Mucosa of descending colon (tissue), 3 donors: ENCODE measurements at regions not wholly inside any gene's neighbourhood (a gene's known extent, or its start where the extent isn't known, plus 50 kb on each side); places are given as distances from the start of the nearest gene placed in this dataset.
"Not testable (repeated sequence)": the region's sequence is repeated elsewhere in the genome, so short reads cannot be mapped to it uniquely, and the experiment has no call there.

Source experiments
- ATAC-seq: fragments of 200-7000 bp; cut with Tn5 transposase; one replicate; pipeline ENCODE4 v1.9.1; 2020; ENCODE audit warnings: mild to moderate bottlenecking, moderate library complexity
- DNase-seq, 3 donors: peaks; one replicate each; pipeline ENCODE4 v3.0.0-alpha.2; 2020
- H3K36me3 ChIP-seq: fragments of 200-600 bp; one replicate; pipeline ENCODE4 v1.8.0; 2021; ENCODE audit warnings: low read depth, mild to moderate bottlenecking
- H3K4me1 ChIP-seq: fragments of 200-600 bp; one replicate; pipeline ENCODE4 v1.8.0; 2021; ENCODE audit warnings: low read depth, mild to moderate bottlenecking
- H3K4me3 ChIP-seq: fragments of 200-600 bp; one replicate; pipeline ENCODE4 v1.8.0; 2021; ENCODE audit warnings: mild to moderate bottlenecking
- H3K9me3 ChIP-seq: fragments of 200-600 bp; one replicate; pipeline ENCODE4 v1.8.0; 2021; ENCODE audit warnings: mild to moderate bottlenecking
- CTCF ChIP-seq: fragments of 200-600 bp; IDR thresholded peaks from one replicate; pipeline ENCODE4 v1.8.0; 2022; ENCODE audit warnings: antibody characterized with exemption, mild to moderate bottlenecking
- intact Hi-C, 2 donors: fragments of 100-400 bp; cut with DNase I in 1 of 2; cut with micrococcal nuclease in 1 of 2; formaldehyde crosslinking; loops; one replicate each; pipeline versions ENCODE4 v1.11.0 to v1.11.1; 2022; cut with DNase I, micrococcal nuclease
- donor health status: DM: no; HTN: no; CAD: no; lungs with moderate emphysema.
- donor health status: DM: no; HTN: no; CAD: no.
- donor health status: DM: no; HTN: yes; CAD: no.

- Histone ChIP-seq H3K36me3 (no peaks in the 10 kb centered on the region), H3K4me3 (no peak overlapping the region), H3K4me1 (no peaks in the 10 kb centered on the region), H3K9me3 (no peaks in the 10 kb centered on the region)
- no peak for DNase-seq
- no peak for ATAC-seq
- TF ChIP-seq CTCF: no peak
- intact Hi-C loops: no loop called here
Observed at GRCh38 chr7:20479706-20480105, 135.8 kb upstream of the ABCB5 start.

- peaks cover under 1% of the 10 kb centered on the region for H3K9me3 ChIP-seq
- DNase-seq: no peak
- no peak for ATAC-seq
- no peaks in the 10 kb centered on the region for H3K4me1 ChIP-seq
- intact Hi-C loops: no loop called here
- H3K36me3 ChIP-seq: no peaks in the 10 kb centered on the region
- no peak for TF ChIP-seq CTCF
- no peak overlapping the region for H3K4me3 ChIP-seq
Observed at GRCh38 chr7:20482071-20482470, 133.4 kb upstream of the ABCB5 start.

GRCh38 chr7:20484356-20484755, 131.1 kb upstream of the ABCB5 start:
- Histone ChIP-seq H3K36me3 (no peaks in the 10 kb centered on the region), H3K9me3 (peaks cover 23% of the 10 kb centered on the region), H3K4me3 (no peak overlapping the region), H3K4me1 (no peaks in the 10 kb centered on the region)
- no peak for ATAC-seq
- DNase-seq: no peak
- intact Hi-C loops: no loop called here
- no peak for TF ChIP-seq CTCF

GRCh38 chr7:20488850-20489249, 126.6 kb upstream of the ABCB5 start:
- intact Hi-C loops: no loop called here
- TF ChIP-seq CTCF: no peak
- ATAC-seq (no peak), DNase-seq (no peak)
- H3K4me3 ChIP-seq: no peak overlapping the region
- no peaks in the 10 kb centered on the region for H3K36me3 ChIP-seq
- peaks cover 26% of the 10 kb centered on the region for H3K9me3 ChIP-seq
- no peaks in the 10 kb centered on the region for H3K4me1 ChIP-seq

GRCh38 chr7:20491284-20491683, 124.2 kb upstream of the ABCB5 start:
- Histone ChIP-seq H3K4me3 (no peak overlapping the region), H3K4me1 (no peaks in the 10 kb centered on the region), H3K36me3 (no peaks in the 10 kb centered on the region), H3K9me3 (peaks cover 26% of the 10 kb centered on the region)
- no peak for DNase-seq
- intact Hi-C loops: no loop called here
- TF ChIP-seq CTCF: no peak
- ATAC-seq: no peak

GRCh38 chr7:20494566-20494965, 120.9 kb upstream of the ABCB5 start:
- H3K4me3 ChIP-seq: no peak overlapping the region
- H3K4me1 ChIP-seq: no peaks in the 10 kb centered on the region
- no peak for TF ChIP-seq CTCF
- intact Hi-C loops: no loop called here
- H3K9me3 ChIP-seq: peaks cover 15% of the 10 kb centered on the region
- no peak for DNase-seq
- no peaks in the 10 kb centered on the region for H3K36me3 ChIP-seq
- no peak for ATAC-seq

GRCh38 chr7:20501473-20501872, 114.0 kb upstream of the ABCB5 start:
- H3K36me3 ChIP-seq, H3K4me1 ChIP-seq, ATAC-seq, H3K4me3 ChIP-seq, DNase-seq, intact Hi-C loops: not testable (repeated sequence)
- H3K9me3 ChIP-seq: peaks cover 18% of the 10 kb centered on the region
